Mesothelial cell of epicardium (in vitro differentiated cells): ENCODE measurements at regions not wholly inside any gene's neighbourhood (a gene's known extent, or its start where the extent isn't known, plus 50 kb on each side); places are given as distances from the start of the nearest gene placed in this dataset.

Experiments
- DNase-seq, 2 experiments: peaks; one replicate each; pipeline ENCODE4 v3.0.0; 2021; ENCODE audit warnings: low spot score in 2 of 2; ENCODE audit not compliant: unreplicated experiment in 2 of 2
- H3K27ac Mint-ChIP-seq: 2 replicates; pipeline ENCODE4 v1.8.0; 2021; ENCODE audit warnings: mixed read lengths
- H3K27me3 Mint-ChIP-seq: 2 replicates; pipeline ENCODE4 v1.8.0; 2021; ENCODE audit warnings: low read depth, mixed read lengths
- H3K36me3 Mint-ChIP-seq: 2 replicates; pipeline ENCODE4 v1.8.0; 2021; ENCODE audit warnings: mixed read lengths
- H3K4me1 Mint-ChIP-seq: 2 replicates; pipeline ENCODE4 v1.8.0; 2021; ENCODE audit warnings: mixed read lengths
- H3K4me3 Mint-ChIP-seq: 2 replicates; pipeline ENCODE4 v1.8.0; 2021; ENCODE audit warnings: mild to moderate bottlenecking, moderate library complexity, mixed read lengths
- H3K9me3 Mint-ChIP-seq: 2 replicates; pipeline ENCODE4 v1.8.0; 2021; ENCODE audit warnings: mixed read lengths
- TF ChIP-seq, protein P1 (sequence below): fragments of 200-600 bp; sonication (generic); IDR thresholded peaks from one replicate; pipeline ENCODE4 v1.5.0; 2021; ENCODE audit warnings: antibody characterized with exemption; ENCODE audit not compliant: unreplicated experiment

DNA sequence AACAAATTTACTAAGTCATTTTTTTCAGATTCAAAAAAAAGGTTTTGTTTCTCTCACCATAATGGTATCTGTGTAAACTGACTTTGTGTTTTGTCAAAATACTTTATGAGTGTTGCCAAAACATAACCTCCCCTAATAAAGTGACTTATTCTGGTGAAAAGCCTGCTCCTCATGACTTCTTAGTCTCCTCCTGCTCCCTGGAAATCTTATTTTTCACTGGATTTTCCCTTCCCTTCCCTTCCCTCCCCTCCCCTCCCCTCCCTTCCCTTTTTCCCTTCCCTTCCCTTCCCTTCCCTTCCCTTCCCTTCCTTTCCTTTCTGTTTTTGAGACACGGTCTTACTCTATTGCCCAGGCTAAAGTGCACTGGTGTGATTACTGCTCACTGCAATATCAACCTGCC, 650.1 kb upstream of the GHITM start:
- Mint-ChIP-seq H3K4me1 (peaks cover 21% of the 10 kb centered on the region), H3K36me3 (peaks cover under 1% of the 10 kb centered on the region), H3K4me3 (no peak overlapping the region), H3K27ac (no peak overlapping the region), H3K9me3 (peaks cover 7% of the 10 kb centered on the region), H3K27me3 (no peaks in the 10 kb centered on the region)
- DNase-seq, result no peak
- TF ChIP-seq, protein P1, sequence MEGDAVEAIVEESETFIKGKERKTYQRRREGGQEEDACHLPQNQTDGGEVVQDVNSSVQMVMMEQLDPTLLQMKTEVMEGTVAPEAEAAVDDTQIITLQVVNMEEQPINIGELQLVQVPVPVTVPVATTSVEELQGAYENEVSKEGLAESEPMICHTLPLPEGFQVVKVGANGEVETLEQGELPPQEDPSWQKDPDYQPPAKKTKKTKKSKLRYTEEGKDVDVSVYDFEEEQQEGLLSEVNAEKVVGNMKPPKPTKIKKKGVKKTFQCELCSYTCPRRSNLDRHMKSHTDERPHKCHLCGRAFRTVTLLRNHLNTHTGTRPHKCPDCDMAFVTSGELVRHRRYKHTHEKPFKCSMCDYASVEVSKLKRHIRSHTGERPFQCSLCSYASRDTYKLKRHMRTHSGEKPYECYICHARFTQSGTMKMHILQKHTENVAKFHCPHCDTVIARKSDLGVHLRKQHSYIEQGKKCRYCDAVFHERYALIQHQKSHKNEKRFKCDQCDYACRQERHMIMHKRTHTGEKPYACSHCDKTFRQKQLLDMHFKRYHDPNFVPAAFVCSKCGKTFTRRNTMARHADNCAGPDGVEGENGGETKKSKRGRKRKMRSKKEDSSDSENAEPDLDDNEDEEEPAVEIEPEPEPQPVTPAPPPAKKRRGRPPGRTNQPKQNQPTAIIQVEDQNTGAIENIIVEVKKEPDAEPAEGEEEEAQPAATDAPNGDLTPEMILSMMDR, result no peak

DNA sequence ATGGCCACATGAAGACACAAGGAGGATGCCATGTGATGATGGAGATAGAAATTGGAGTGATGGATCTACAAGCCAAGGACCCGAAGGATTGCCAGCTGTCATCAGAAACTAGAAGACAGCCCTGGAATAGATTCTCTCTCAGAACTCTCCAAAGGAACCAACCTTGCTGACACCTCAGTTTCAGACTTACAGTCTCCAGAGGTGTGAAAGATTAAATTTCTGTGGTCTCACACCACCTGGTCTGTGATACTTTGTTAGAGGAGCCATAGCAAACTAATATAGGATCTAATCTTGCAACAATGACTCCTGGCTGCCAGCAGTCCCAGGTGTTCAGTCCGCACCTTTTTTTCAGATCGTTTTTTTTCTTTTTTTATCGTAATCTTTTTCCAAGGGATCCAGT, 647.3 kb upstream of the GHITM start:
- no peak for DNase-seq
- peaks cover 16% of the 10 kb centered on the region for H3K9me3 Mint-ChIP-seq
- TF ChIP-seq, protein P1, result no peak
- no peak overlapping the region for H3K4me3 Mint-ChIP-seq
- H3K27me3 Mint-ChIP-seq, result no peaks in the 10 kb centered on the region
- H3K4me1 Mint-ChIP-seq, result peaks cover 22% of the 10 kb centered on the region
- H3K36me3 Mint-ChIP-seq, result peaks cover 8% of the 10 kb centered on the region
- no peak overlapping the region for H3K27ac Mint-ChIP-seq

DNA sequence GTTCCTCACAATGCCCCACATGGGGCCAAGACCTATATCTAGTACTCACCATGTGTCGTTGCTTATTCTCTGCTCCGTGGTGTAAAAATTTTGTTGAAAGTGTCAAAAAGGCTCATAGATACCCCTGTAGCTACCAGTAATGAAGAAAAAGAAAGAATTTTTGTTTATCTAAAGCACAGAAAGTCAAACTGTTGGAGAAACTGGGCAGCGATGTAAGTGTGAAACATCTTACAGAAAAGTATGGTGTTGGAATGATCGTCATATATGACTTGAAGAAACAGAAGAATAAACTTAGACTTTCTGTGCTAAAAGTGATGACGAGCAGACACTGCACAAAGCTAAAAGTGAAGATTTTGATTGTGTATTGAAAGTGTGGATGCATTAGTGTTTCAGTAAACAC, 626.6 kb upstream of the GHITM start:
- Mint-ChIP-seq H3K27ac (no peak overlapping the region), H3K4me1 (peaks cover 18% of the 10 kb centered on the region), H3K27me3 (no peaks in the 10 kb centered on the region), H3K9me3 (peaks cover 12% of the 10 kb centered on the region), H3K4me3 (no peak overlapping the region), H3K36me3 (peaks cover 5% of the 10 kb centered on the region)
- TF ChIP-seq, protein P1, result no peak
- DNase-seq, result no peak

DNA sequence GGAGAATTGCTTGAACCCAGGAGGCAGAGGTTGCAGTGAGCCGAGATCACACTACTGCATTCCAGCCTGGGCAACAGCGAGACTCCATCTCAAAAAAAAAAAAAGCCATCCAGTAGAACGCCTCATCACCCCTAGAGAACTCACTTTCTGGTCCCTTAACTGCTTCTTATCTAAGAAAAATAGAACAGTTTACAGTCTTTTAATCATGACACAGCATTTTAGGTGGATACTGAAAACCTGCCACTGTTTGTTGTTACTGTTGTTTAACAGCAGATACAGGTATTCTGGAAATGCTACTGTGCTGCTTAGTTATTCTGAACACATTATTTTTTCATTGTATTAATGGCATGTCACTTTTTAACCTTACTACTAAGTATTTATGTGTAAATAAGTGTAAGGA, 624.3 kb upstream of the GHITM start:
- no peak for DNase-seq
- Mint-ChIP-seq H3K36me3 (peaks cover 5% of the 10 kb centered on the region), H3K27ac (no peak overlapping the region), H3K4me1 (peaks cover 18% of the 10 kb centered on the region), H3K4me3 (no peak overlapping the region), H3K27me3 (no peaks in the 10 kb centered on the region), H3K9me3 (peaks cover 12% of the 10 kb centered on the region)
- TF ChIP-seq, protein P1, result no peak

DNA sequence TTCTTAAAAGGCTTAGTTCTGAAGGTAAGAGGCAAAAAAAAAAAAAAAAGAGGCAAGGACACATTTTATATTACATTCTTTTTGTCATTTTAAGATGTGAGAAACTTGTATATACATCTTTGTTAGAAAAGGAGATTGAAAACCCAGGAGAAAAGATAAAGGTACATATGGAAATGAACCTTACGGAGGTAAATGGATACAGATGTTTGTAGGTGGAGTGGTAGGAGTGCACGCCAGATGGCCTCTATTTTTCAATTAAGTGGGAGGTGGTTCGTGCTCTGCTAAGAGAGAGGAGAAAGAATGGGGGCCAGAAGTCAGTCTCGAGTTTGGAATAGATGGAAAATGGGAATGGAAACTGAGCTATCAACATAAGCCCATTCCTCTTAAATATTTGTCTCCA, 622.5 kb upstream of the GHITM start:
- H3K36me3 Mint-ChIP-seq, result peaks cover 5% of the 10 kb centered on the region
- peaks cover 27% of the 10 kb centered on the region for H3K4me1 Mint-ChIP-seq
- no peaks in the 10 kb centered on the region for H3K27me3 Mint-ChIP-seq
- H3K4me3 Mint-ChIP-seq, result no peak overlapping the region
- no peak for DNase-seq
- TF ChIP-seq, protein P1, result no peak
- peaks cover 12% of the 10 kb centered on the region for H3K9me3 Mint-ChIP-seq
- peak overlapping the region; percentile 11 for H3K27ac Mint-ChIP-seq

DNA sequence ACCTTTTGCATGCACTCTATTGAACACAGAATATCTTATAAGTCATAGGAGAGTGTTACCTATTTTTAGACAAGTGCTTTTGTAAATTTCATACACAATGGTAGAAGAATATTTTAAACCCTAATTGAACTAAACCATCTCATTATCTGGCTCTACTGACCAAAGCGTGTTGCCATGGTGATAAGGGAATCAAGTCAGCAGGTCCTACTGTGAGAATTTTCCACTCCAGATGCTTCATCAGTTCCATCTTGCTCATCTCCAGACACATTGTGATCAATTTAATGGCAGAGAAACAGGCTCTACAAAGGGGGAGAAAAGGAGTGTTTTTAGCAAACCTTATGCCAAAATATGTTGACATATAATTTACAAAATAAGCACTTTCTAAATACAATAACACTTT, 621.9 kb upstream of the GHITM start:
- Mint-ChIP-seq H3K36me3 (peaks cover 4% of the 10 kb centered on the region), H3K27me3 (no peaks in the 10 kb centered on the region), H3K9me3 (peaks cover 12% of the 10 kb centered on the region), H3K4me3 (no peak overlapping the region), H3K27ac (peak overlapping the region; percentile 27), H3K4me1 (peaks cover 34% of the 10 kb centered on the region)
- DNase-seq, result no peak
- TF ChIP-seq, protein P1, result no peak
